GM18873 (cell line): ENCODE measurements at regions not wholly inside any gene's neighbourhood (a gene's known extent, or its start where the extent isn't known, plus 50 kb on each side); places are given as distances from the start of the nearest gene placed in this dataset.
"Not testable (repeated sequence)": the region's sequence is repeated elsewhere in the genome, so short reads cannot be mapped to it uniquely, and the experiment has no call there.

Experiments
- ATAC-seq: cut with Tn5 transposase; IDR thresholded peaks from one replicate; pipeline ENCODE4 v1.9.1; 2021; ENCODE audit warnings: mild to moderate bottlenecking, moderate library complexity, moderate number of reproducible peaks; ENCODE audit not compliant: unreplicated experiment, low FRiP score

GRCh38 chr2:111418091-111418875, 297.6 kb downstream of the BCL2L11 start:
- not testable (repeated sequence) for ATAC-seq

- not testable (repeated sequence) for ATAC-seq
Measured at GRCh38 chr2:111420074-111420473, 299.4 kb downstream of the BCL2L11 start.

GRCh38 chr2:111420835-111421234, 300.1 kb downstream of the BCL2L11 start:
- ATAC-seq: not testable (repeated sequence)

GRCh38 chr2:111421949-111422348, 301.2 kb downstream of the BCL2L11 start:
- ATAC-seq: not testable (repeated sequence)

GRCh38 chr2:111422562-111422961, 301.8 kb downstream of the BCL2L11 start:
- not testable (repeated sequence) for ATAC-seq

- not testable (repeated sequence) for ATAC-seq
Measured at GRCh38 chr2:111423184-111423583, 302.5 kb downstream of the BCL2L11 start.

- ATAC-seq: not testable (repeated sequence)
Measured at GRCh38 chr2:111424176-111424575, 303.5 kb downstream of the BCL2L11 start.

GRCh38 chr2:111424851-111425309, 304.2 kb downstream of the BCL2L11 start:
- ATAC-seq: peak; percentile 45

GRCh38 chr2:111425789-111426201, 305.1 kb downstream of the BCL2L11 start:
- ATAC-seq: not testable (repeated sequence)

- ATAC-seq: not testable (repeated sequence)
Measured at GRCh38 chr2:111427346-111427745, 306.6 kb downstream of the BCL2L11 start.

- not testable (repeated sequence) for ATAC-seq
Measured at GRCh38 chr2:111428915-111429314, 308.2 kb downstream of the BCL2L11 start.

GRCh38 chr2:111429353-111429752, 308.6 kb downstream of the BCL2L11 start:
- ATAC-seq: peak; percentile 42

GRCh38 chr2:111430817-111431661, 310.3 kb downstream of the BCL2L11 start:
- ATAC-seq: peak; percentile 64

GRCh38 chr2:111432423-111432822, 311.7 kb downstream of the BCL2L11 start:
- not testable (repeated sequence) for ATAC-seq

GRCh38 chr2:111432916-111433499, 312.3 kb downstream of the BCL2L11 start:
- not testable (repeated sequence) for ATAC-seq

- ATAC-seq: not testable (repeated sequence)
Measured at GRCh38 chr2:111433892-111434607, 313.3 kb downstream of the BCL2L11 start.

GRCh38 chr2:111434608-111434939, 313.9 kb downstream of the BCL2L11 start:
- not testable (repeated sequence) for ATAC-seq

- not testable (repeated sequence) for ATAC-seq
Measured at GRCh38 chr2:111435553-111436310, 315.0 kb downstream of the BCL2L11 start.

GRCh38 chr2:111436411-111436810, 315.7 kb downstream of the BCL2L11 start:
- ATAC-seq: peak; percentile 39
